ENCODE measurements at regions not wholly inside any gene's neighbourhood (a gene's known extent, or its start where the extent isn't known, plus 50 kb on each side); places are given as distances from the start of the nearest gene placed in this dataset.
A peak's percentile ranks its signal among the peaks of the same experiment; 100 is the strongest.

DNA sequence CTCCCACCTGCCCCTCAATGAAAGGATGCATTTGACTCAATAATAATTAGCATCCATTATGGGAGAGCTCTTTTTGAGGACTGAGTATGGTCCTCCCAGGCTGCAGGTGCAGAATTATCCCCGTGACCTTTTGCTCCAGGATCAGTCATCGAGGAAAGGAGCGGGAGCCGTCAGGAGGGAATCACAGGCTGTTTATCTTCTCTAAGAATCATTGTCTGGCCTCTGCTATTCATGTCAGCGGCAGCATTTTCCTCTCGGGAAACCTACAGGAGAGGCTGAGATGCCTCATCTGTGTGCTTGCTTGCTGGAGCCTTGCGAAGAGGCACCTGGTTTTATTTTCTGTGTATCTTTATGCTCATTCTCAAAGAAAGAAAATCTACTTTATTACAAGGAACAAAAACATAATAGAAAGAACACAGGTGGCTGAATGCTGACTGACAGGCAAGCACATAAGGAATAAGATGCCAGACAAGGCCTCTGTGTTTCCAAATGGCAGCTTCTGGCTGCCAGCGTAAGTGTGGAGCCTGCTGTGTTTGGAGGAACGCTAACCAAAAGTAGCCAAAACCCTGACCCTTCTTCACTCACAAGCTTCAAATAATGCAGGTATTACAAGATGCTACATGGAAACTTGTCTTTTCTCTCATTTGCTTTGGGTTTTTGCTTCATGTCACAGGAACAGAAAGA, 539.1 kb upstream of the MARCKS start:
- DNase-seq = no peak

DNA sequence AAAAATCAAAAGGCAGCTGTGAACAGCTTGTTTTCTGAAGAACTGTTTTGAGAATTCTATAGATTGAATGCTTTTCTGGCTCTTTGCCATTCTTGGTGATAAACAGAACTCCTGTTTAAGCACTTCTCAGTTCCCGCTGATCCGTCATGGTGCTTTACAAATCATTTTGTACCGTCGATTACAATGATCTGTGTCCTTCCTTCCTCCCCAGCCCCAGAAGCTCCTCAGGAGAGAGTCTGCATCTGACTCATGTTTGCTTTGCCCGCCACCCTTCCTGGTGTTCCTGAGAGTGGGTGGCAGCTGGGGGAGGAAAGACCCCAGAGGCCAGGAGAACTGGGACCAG, 538.6 kb upstream of the MARCKS start:
- peak; percentile 40 for DNase-seq

GRCh38 chr6:113320653-113321052, 536.5 kb upstream of the MARCKS start:
- DNase-seq = no peak

- DNase-seq = no peak
Measured at GRCh38 chr6:113326781-113327180, 530.4 kb upstream of the MARCKS start.

- DNase-seq = no peak
Measured at GRCh38 chr6:113328886-113329381, 528.2 kb upstream of the MARCKS start.

GRCh38 chr6:113329942-113330635, 527.1 kb upstream of the MARCKS start:
- no peak for DNase-seq

DNA sequence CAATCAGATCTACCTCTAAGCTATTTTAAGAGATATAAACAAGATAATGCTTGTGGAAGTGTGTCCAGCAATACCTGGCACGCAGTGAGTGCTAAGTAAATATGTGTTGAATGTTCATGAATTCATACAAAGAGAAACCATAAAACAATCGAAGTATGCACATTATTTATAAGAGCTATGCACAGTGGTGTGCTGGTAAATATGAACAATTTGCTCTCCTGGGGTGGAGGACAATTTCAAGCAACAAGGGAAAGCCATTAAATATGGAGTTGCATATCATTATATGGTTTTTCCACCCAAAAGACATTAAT, 526.6 kb upstream of the MARCKS start:
- DNase-seq = no peak

- no peak for DNase-seq
Measured at GRCh38 chr6:113331021-113331420, 526.1 kb upstream of the MARCKS start.

DNA sequence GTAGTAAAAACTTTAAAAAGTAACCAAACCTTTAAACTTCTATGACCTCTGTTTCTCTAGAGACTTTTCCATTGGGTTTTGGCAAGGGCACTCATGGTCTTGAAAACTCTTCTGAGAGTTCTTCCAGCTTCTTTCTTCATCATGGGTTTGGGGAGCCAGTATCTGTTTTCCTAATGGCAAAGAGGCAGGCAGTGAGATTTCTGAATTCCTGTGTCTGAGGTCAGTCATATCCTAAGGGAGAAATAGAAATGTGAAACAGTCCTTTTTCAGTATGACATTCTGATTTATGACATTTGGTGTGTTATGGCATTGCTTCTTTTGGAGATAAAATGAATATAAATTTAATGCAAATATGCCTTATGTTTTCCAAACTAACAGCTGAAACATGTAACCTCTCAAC, 518.5 kb upstream of the MARCKS start:
- no peak for DNase-seq

- DNase-seq = no peak
Measured at GRCh38 chr6:113339209-113339608, 517.9 kb upstream of the MARCKS start.

DNA sequence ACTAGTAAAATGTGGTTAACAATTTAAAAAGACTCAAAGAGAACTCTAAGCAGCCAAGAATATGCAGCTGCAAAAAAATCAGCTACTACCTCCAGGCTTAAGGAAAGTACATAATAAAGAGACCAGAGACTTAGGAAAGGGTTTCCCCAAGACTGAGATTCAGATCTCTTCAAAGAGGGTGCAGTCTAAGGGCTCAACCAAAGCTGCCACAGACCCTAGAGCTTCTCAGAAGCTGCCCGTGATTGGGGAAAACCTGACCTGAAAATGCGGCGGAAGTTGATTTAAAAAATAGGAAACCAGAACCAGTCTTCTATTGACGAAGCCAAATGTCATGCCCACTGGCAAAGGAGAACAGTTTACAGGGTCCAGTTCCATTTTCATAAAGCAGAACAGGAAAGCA, 516.8 kb upstream of the MARCKS start:
- no peak for DNase-seq

DNA sequence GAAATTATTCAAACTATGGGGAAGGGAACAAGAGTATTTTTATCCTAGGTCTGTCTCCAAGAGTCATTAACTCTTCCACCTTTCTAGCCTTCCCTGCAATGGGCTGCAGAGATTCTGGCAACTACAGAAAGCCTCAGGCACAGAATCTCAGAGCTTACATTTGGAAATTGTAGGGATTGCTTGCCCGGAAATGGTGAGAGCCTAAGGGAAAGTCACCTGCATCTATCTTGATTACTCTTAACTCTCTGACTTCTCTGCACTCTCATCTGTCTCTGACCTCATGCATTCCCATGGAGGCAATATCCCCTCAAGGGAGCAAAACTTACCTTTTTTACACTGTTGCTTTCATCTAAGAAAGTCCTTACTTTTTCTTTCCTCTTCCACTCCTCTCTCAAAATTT, 513.2 kb upstream of the MARCKS start:
- DNase-seq = no peak

DNA sequence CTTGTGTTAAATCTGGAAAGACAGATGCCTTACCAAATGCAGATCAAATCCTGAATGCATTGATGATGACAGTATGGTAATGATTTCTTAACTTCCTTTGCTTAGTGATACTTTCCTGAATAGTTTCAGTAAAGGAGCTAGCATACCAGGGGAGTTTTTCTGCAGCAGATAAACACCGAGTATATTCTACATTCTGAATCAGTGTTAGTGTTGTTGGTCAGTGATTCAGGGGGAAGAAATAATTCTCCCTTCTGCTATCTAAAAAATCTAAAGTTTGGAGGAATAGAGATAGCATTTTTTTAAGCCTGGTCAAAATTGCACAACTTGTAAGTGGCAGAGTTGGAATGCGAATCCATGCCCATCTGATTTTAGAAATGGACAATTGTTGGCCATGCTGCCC, 512.2 kb upstream of the MARCKS start:
- no peak for DNase-seq

- DNase-seq = no peak
Measured at GRCh38 chr6:113347436-113347835, 509.7 kb upstream of the MARCKS start.

DNA sequence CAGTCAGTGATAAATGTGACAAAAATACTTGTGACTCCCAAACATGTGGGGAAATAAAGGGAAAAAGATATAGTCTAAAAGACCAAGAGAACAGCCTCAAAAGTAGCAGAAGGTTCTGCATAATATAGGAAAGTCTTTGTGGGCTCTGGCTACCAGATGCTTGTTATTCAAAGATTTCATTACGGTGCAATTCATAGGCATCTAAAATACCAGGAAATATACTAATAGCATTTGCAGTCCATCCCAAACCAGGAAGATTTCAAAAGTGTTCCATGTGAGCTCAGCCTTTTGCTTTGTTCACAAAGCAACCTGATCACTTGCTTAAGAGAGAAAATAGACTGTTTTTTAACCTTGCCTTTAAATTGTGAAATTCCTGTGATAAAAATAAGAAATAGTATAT, 506.7 kb upstream of the MARCKS start:
- no peak for DNase-seq

GRCh38 chr6:113351173-113351834, 505.8 kb upstream of the MARCKS start:
- no peak for DNase-seq

- no peak for DNase-seq
Measured at GRCh38 chr6:113352029-113352801, 504.9 kb upstream of the MARCKS start.

GRCh38 chr6:113352831-113353230, 504.3 kb upstream of the MARCKS start:
- no peak for DNase-seq

DNA sequence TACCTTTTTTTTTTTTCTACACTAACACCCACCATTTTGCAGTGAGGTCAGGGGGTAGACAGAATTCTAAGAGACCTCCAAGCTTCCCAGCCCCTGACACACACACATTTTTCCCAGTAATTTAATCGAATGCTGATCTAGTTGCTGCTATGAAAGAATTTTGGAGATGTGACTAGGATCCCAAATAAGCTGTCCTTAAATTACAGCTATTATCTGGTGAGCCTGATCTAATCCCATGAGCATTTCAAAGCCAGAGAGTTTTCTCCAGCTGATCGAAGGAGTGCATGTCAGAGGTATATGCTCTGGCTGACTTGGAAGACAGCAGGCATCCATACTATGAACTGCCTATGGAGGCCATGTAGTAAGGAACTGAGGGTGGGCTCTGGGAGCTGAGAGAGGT, 503.8 kb upstream of the MARCKS start:
- no peak for DNase-seq

DNA sequence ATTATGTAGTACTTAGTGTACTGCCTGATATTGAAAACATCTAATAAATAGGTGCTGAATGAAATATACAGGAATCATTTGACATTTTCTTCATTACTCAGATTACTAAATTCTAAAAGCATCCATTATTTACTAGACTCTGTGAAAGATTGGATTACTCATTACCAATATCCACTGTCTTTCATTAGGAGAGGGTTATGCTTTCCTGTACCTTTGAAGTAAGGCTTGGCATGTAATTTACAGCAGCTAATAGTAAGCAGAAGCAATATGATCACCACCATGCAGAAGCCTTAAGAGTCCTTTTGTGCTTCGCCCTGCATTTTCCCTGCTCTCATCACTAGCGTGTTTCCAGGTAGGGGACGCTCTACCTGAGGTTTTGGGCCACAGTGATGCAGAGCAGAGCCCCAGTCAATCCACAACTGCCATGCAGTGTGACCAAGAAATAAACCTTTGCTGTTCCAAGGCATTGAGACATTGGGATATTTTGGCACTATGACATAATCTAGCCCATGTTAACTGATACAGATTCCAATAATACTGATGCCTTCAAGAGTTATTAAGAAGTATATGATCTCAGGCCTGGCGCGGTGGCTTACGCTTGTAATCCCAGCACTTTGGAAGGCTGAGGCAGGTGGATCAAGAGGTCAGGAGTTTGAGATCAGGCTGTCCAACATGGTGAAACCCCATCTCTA, 502.8 kb upstream of the MARCKS start:
- no peak for DNase-seq

GRCh38 chr6:113356139-113356538, 501.0 kb upstream of the MARCKS start:
- DNase-seq = no peak

- no peak for DNase-seq
Measured at GRCh38 chr6:113357041-113357440, 500.1 kb upstream of the MARCKS start.

DNA sequence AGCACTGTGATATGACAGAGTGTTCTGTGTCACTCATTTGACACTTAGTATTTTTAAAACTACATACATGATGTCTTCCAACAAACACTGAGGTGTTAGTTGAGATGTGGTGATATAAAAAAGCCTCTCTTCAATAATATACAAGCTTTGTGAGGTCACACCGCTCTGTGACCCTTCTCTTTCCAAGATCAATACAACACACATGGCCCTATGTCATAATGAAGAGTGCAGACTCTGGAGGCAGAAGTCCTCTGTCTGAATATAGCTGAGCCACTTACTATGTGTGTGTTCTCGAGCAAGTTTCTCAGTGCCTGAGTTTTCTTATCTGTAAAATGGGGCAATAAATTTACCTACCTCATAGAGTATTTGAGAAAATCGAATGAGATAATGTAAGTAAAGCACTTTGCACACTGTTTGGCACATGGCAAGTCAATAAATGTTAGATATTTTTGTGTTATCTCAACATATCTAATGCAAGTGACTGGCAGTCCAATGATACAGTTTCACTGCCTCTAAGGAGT, 499.0 kb upstream of the MARCKS start:
- no peak for DNase-seq

Data from NCI-H2171 (cell line).